SH-SY5Y (cell line): ENCODE measurements at regions not wholly inside any gene's neighbourhood (a gene's known extent, or its start where the extent isn't known, plus 50 kb on each side); places are given as distances from the start of the nearest gene placed in this dataset.

ENCODE experiments used
- GATA2 ChIP-seq: IDR thresholded peaks from 2 replicates; pipeline ENCODE4 v1.6.1; 2011; ENCODE audit warnings: mild to moderate bottlenecking, low read depth, low read length
- GATA3 ChIP-seq: IDR thresholded peaks from 2 replicates; pipeline ENCODE4 v1.6.1; 2011; ENCODE audit warnings: low read depth, mild to moderate bottlenecking, low read length, moderate library complexity

- TF ChIP-seq GATA3 (no peak), GATA2 (0 out of 2 replicates have a peak, but pooled peaks have one; percentile 10)
Measured at GRCh38 chr13:72229067-72229466, 362.1 kb upstream of the DACH1 start.
